ENCODE measurements at regions not wholly inside any gene's neighbourhood (a gene's known extent, or its start where the extent isn't known, plus 50 kb on each side); places are given as distances from the start of the nearest gene placed in this dataset.
"Not testable (repeated sequence)": the region's sequence is repeated elsewhere in the genome, so short reads cannot be mapped to it uniquely, and the experiment has no call there.

DNA sequence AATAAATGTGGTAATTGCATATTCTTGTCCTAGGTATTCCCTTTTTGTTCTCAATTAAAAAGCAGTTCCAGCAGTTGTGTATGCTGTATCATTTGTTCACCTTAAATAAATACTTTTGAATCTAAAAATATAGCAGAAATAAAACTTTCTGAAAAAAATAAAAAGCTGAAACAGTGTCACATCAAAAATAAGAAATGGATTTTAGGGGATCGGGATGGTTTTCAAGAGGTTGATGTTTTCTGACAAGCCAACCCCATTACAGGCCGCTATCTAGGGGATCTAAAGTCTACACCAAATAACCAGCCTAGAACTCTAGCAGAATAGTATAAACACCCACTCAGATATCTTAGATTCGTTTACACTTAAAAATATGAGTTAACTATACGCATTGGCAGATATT is 95.4 kb upstream of the MAML3 start:
- no peak for DNase-seq (ENCODE audit: low read depth)

- DNase-seq (ENCODE audit: low read depth) = no peak
These were observed 93.3 kb upstream of the MAML3 start for GRCh38 chr4:140247237-140247636.

- DNase-seq (ENCODE audit: low read depth) = no peak
These were observed 92.2 kb upstream of the MAML3 start for GRCh38 chr4:140246216-140246615.

- DNase-seq (ENCODE audit: low read depth) = no peak
These were observed 90.3 kb upstream of the MAML3 start for GRCh38 chr4:140244328-140244727.

GRCh38 chr4:140243278-140243753 is 89.3 kb upstream of the MAML3 start:
- no peak for DNase-seq (ENCODE audit: low read depth)

DNA sequence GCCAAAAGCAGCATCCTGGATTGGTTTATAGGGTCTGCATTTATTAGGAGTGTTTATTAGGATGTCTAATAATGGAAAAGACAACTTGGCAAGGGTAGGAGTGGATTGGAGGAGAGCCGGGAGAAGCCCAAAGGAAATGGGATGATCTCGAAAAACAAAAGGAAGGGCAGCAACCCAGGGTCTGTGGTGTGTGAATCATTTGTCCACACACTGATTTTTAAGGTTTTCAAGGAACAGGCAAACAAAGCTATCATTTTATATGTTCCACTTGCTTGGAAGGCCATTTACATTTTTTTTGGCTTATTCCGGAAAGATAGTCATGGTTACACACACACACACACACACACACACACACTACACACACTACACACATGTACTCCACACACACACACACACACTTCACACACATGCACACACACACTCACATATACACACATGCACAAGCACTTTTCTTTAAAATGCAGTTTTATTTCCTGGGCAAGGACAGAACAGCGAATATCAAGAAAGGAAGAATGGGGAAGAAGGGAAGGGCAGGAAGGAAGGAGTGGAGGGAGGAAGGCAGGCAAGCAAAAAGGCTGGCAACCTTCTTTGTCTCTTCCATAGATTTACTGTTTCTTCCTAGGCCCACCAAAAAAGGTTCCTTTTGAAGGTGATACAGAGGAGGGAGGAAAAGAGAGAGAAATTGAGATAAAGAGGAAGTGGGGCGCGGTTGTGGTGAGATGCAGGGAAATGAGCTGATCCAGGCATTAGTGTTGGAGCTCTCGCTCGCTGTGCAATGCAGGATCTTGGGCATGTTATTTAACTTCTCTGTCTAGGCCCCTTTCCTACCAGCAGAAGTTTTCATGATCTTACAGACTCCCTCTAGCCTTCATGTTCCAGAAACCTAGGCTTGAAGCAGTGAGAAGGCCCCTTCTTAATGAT is 88.6 kb upstream of the MAML3 start:
- no peak for DNase-seq (ENCODE audit: low read depth)

GRCh38 chr4:140240237-140240636 is 86.3 kb upstream of the MAML3 start:
- DNase-seq (ENCODE audit: low read depth) = no peak

DNA sequence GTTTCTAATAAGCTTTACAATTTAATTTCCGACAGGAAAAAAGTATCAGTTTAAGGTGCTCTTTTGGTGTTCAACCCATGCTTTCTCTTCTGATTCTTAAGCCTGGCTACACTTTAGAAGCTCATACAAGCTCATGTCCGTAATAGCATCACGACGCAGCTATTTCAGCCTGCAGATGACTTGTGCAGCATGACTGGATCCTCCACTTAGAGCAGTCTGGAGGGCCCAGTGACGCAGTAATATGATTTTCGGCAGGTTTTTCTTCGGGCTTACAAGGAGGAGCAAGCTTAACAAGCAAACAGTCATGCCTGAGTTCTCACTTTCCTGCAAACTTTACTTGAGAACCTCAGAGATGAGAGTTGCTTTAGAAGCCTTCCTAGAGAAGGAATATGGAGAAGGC is 85.3 kb upstream of the MAML3 start:
- no peak for DNase-seq (ENCODE audit: low read depth)

DNA sequence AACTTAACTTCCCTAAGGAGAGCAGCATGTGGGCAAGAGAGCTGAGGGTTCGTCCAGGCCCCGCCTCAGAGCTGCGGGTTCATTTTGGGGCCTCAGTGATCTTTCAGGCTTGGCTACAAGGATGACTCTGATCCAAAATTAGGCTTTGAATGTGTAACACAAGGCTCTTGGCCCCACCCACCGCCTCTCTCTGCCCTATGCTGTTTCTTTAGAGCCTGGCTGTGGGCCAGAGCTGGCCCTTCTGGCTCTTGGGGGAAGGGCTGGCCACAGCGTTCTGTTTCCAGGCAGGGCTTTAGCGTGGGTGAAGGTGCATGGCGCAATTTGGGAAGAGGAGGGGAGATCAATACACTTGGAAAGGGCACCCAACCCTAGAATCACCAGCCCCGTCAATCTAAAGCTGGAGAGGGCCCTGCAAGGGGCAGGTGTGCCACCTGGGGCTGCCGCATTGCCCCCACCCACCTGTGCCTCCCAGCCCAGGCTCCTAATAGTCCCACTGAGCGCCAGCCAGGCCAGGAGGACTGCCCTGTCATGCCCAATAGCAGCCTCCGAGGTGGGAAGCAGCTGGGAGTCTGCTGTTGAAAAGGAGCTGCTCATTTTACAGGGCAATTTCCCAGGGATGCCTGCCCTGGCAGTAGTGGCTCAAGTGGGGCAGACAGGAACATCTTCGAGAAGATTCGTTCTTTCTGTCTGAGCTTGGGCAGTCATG is 84.5 kb upstream of the MAML3 start:
- peak; percentile 67 for DNase-seq (ENCODE audit: low read depth)

- peak; percentile 87 for DNase-seq (ENCODE audit: low read depth)
These were observed 83.8 kb upstream of the MAML3 start for GRCh38 chr4:140237616-140238350.

DNA sequence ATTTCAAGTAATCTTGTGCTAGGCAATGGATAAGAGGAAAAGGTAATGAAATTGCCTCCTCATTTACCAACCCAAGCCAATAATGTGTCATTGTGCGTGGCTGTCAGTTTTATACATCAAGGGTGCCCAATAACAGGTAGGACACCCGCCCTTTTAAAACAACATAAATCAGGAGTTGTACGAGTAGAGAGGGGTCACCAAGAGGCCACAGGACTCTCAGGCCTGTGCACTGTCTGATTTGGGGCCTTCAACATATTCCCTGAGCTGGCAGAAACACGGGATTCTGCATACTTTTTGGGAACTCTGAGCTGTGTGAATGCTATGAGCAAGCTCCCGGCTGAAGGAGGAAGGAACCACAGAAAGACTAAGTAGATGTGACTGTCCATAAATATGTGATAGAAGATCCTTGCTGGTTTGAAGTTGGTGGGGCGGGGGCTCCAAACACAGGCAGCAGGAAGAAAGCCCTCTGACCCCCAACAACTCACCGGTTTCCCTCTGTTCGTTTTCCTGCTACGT is 82.7 kb upstream of the MAML3 start:
- DNase-seq (ENCODE audit: low read depth) = no peak

GRCh38 chr4:140234697-140235060 is 80.7 kb upstream of the MAML3 start:
- DNase-seq (ENCODE audit: low read depth) = no peak

- no peak for DNase-seq (ENCODE audit: low read depth)
These were observed 80.1 kb upstream of the MAML3 start for GRCh38 chr4:140233791-140234696.

DNA sequence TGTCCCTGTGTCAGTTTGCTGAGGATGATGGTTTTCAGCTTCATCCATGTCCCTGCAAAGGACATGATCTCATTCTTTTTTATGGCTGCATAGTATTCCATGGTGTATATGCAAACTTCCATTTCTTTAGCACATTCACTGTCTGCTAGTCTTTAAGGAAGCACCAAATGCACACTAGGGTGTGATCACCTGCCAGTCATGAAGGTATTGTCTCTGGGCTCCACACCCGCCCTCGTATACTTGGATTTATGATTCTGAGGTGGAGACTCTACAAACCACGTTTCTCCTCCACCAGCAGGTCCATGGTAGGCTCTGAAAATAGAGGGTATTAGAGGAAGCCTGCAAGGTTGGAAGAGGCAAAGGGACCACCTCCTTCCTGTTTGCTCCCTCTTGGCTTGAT is 75.9 kb upstream of the MAML3 start:
- no peak for DNase-seq (ENCODE audit: low read depth)

GRCh38 chr4:140227286-140227685 is 73.3 kb upstream of the MAML3 start:
- no peak for DNase-seq (ENCODE audit: low read depth)

DNA sequence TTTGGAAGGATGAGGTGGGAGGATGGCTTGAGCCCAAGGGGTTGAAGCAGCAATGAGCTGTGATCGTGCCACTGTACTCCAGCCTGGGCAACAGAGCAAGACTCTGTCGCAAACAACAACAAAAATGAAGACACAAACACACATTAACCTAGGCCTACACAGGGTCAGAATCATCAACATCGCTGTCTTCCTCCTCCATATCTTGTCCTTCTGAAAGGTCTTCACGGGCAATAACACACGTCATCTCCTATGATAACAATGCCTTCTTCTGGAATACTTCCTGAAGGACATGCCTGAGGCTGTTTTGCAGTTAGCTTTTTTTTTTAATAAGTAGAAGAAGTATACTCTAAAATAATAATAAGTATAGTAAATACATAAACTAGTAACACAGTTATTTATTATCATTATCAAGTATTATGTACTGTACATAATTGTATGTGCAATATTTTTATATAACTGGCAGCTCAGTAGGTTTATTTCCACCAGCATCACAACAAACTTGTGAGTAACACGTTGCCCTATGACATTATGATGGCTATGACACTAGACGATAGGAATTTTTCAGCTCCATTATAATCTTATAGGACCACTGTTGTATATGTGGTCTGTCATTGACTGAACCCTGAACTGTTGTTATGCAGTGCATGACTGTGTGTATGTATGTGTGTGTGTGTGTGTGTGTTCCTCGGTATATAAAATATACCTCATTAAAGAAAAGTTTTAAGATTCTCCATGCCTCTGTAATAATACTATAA is 69.2 kb upstream of the MAML3 start:
- DNase-seq (ENCODE audit: low read depth) = no peak

- no peak for DNase-seq (ENCODE audit: low read depth)
These were observed 68.2 kb upstream of the MAML3 start for GRCh38 chr4:140222171-140222570.

- no peak for DNase-seq (ENCODE audit: low read depth)
These were observed 66.1 kb upstream of the MAML3 start for GRCh38 chr4:140220058-140220457.

- DNase-seq (ENCODE audit: low read depth) = no peak
These were observed 65.6 kb upstream of the MAML3 start for GRCh38 chr4:140219567-140219966.

- DNase-seq (ENCODE audit: low read depth) = not testable (repeated sequence)
These were observed 65.1 kb upstream of the MAML3 start for GRCh38 chr4:140219070-140219469.

DNA sequence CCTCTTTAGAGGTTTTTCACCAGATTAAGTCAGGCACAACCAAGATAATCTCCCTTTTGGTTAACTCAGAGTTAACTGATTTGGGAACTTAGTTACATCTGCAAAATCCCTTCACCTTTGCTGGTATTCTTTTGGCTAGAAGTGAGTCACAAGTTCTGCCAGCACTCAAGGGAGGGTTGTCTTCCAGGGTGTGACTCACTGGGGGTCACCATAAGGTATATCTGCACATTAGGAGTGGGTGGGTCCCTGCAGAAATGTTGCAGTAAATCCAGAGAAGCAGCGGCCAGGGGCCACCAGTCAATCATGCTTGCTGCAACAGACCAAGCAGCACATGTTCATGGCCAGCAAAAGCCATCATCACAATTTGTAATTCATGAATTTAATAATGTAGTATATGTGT is 59.8 kb upstream of the MAML3 start:
- no peak for DNase-seq (ENCODE audit: low read depth)
